H9 (cell line): ENCODE measurements at regions not wholly inside any gene's neighbourhood (a gene's known extent, or its start where the extent isn't known, plus 50 kb on each side); places are given as distances from the start of the nearest gene placed in this dataset.

Experiments
- DNase-seq: peaks from one replicate; pipeline ENCODE4 v3.0.0-alpha.2; 2017
- H2AFZ ChIP-seq: one replicate; pipeline ENCODE4 v1.6.1; 2013; ENCODE audit warnings: mild to moderate bottlenecking, low read length, control low read depth, moderate library complexity
- H2AK5ac ChIP-seq: 2 replicates; pipeline ENCODE4 v1.6.1; 2013; ENCODE audit warnings: low read length, control low read depth, mixed read lengths; ENCODE audit not compliant: insufficient read length
- H2BK120ac ChIP-seq: one replicate; pipeline ENCODE4 v1.6.1; 2013; ENCODE audit warnings: low read depth, mild to moderate bottlenecking, low read length, control low read depth, inconsistent platforms; ENCODE audit not compliant: poor library complexity, severe bottlenecking
- H2BK12ac ChIP-seq: 2 replicates; pipeline ENCODE4 v1.6.1; 2013; ENCODE audit warnings: low read length, control low read depth, mixed read lengths, low read depth; ENCODE audit not compliant: insufficient read length
- H2BK15ac ChIP-seq: 2 replicates; pipeline ENCODE4 v1.6.1; 2013; ENCODE audit warnings: low read depth, low read length, control low read depth
- H2BK20ac ChIP-seq: one replicate; pipeline ENCODE4 v1.6.1; 2013; ENCODE audit warnings: low read depth, mild to moderate bottlenecking, low read length, control low read depth, inconsistent platforms; ENCODE audit not compliant: poor library complexity, severe bottlenecking
- H2BK5ac ChIP-seq: 2 replicates; pipeline ENCODE4 v1.6.1; 2013; ENCODE audit warnings: low read length, control low read depth, mixed read lengths; ENCODE audit not compliant: insufficient read length
- H3K14ac ChIP-seq: 2 replicates; pipeline ENCODE4 v1.6.1; 2013; ENCODE audit warnings: low read length, control low read depth; ENCODE audit not compliant: insufficient read depth
- H3K18ac ChIP-seq: 2 replicates; pipeline ENCODE4 v1.6.1; 2013; ENCODE audit warnings: low read depth, mild to moderate bottlenecking, mixed read lengths, low read length, control low read depth; ENCODE audit not compliant: insufficient read length
- H3K23ac ChIP-seq: 2 replicates; pipeline ENCODE4 v1.6.1; 2013; ENCODE audit warnings: low read length, control low read depth, mixed read lengths, low read depth; ENCODE audit not compliant: insufficient read length
- H3K23me2 ChIP-seq: 2 replicates; pipeline ENCODE4 v1.6.1; 2013; ENCODE audit warnings: low read depth, mild to moderate bottlenecking, mixed read lengths, low read length, control low read depth; ENCODE audit not compliant: insufficient read length, poor library complexity, severe bottlenecking
- H3K27ac ChIP-seq: 2 replicates; pipeline ENCODE4 v1.5.1; 2013; ENCODE audit warnings: low read length, control low read depth, mixed read lengths, low read depth; ENCODE audit not compliant: insufficient read length
- H3K27me3 ChIP-seq: 2 replicates; pipeline ENCODE4 v1.6.1; 2013; ENCODE audit warnings: low read length, control low read depth, inconsistent platforms; ENCODE audit not compliant: insufficient read depth
- H3K4ac ChIP-seq: 2 replicates; pipeline ENCODE4 v1.6.1; 2013; ENCODE audit warnings: low read depth, mild to moderate bottlenecking, control low read depth, inconsistent platforms, low read length, moderate library complexity
- H3K4me1 ChIP-seq: 2 replicates; pipeline ENCODE4 v1.6.1; 2013; ENCODE audit warnings: low read length, control low read depth, inconsistent platforms; ENCODE audit not compliant: insufficient read depth
- H3K4me2 ChIP-seq: 2 replicates; pipeline ENCODE4 v1.6.1; 2013; ENCODE audit warnings: low read length, control low read depth, mixed read lengths; ENCODE audit not compliant: insufficient read length, insufficient read depth
- H3K56ac ChIP-seq: 2 replicates; pipeline ENCODE4 v1.6.1; 2013; ENCODE audit warnings: low read depth, mild to moderate bottlenecking, mixed read lengths, low read length, control low read depth; ENCODE audit not compliant: insufficient read length
- H3K79me1 ChIP-seq: 2 replicates; pipeline ENCODE4 v1.6.1; 2013; ENCODE audit warnings: low read depth, mild to moderate bottlenecking, moderate library complexity, low read length, control low read depth, inconsistent platforms; ENCODE audit not compliant: insufficient read depth, poor library complexity, severe bottlenecking
- H3K79me2 ChIP-seq: 2 replicates; pipeline ENCODE4 v1.6.1; 2013; ENCODE audit warnings: low read length, control low read depth, inconsistent platforms; ENCODE audit not compliant: insufficient read depth
- H3K9ac ChIP-seq: 2 replicates; pipeline ENCODE4 v1.6.1; 2013; ENCODE audit warnings: low read length, control low read depth, mixed read lengths; ENCODE audit not compliant: insufficient read length; ENCODE audit errors: extremely low read depth
- H3K9me3 ChIP-seq: one replicate; pipeline ENCODE4 v1.6.1; 2013; ENCODE audit warnings: low read depth, low read length, inconsistent platforms; ENCODE audit not compliant: control insufficient read depth
- H3T11ph ChIP-seq: one replicate; pipeline ENCODE4 v1.6.1; 2013; ENCODE audit warnings: mild to moderate bottlenecking, low read length, control low read depth, inconsistent platforms
- H4K20me1 ChIP-seq: one replicate; pipeline ENCODE4 v1.6.1; 2013; ENCODE audit not compliant: control insufficient read depth, insufficient read length, insufficient read depth
- H4K5ac ChIP-seq: 2 replicates; pipeline ENCODE4 v1.6.1; 2013; ENCODE audit warnings: low read depth, mild to moderate bottlenecking, mixed read lengths, low read length, control low read depth; ENCODE audit not compliant: insufficient read length
- H4K8ac ChIP-seq: replicated peaks from 2 replicates; pipeline ENCODE4 v1.6.1; 2013; ENCODE audit warnings: low read length, control low read depth, mixed read lengths, low read depth; ENCODE audit not compliant: insufficient read length
- H4K91ac ChIP-seq: 2 replicates; pipeline ENCODE4 v1.6.1; 2013; ENCODE audit warnings: low read depth, mild to moderate bottlenecking, moderate library complexity, mixed read lengths, low read length, control low read depth; ENCODE audit not compliant: insufficient read length
- H3K27ac Mint-ChIP-seq, 3 experiments: 2 replicates in 2 of 3; 3 replicates in 1 of 3; pipeline ENCODE4 v1.8.0; 2020 to 2021; ENCODE audit warnings: mixed read lengths in 3 of 3, mild to moderate bottlenecking in 1 of 3, moderate library complexity in 1 of 3
- H3K27me3 Mint-ChIP-seq: 2 replicates; pipeline ENCODE4 v1.8.0; 2021; ENCODE audit warnings: low read depth, mild to moderate bottlenecking, moderate library complexity, mixed read lengths
- H3K36me3 Mint-ChIP-seq, 3 experiments: 2 replicates in 2 of 3; 3 replicates in 1 of 3; pipeline ENCODE4 v1.8.0; 2020 to 2021; ENCODE audit warnings: low read depth in 3 of 3, mixed read lengths in 3 of 3; ENCODE audit not compliant: insufficient read depth in 1 of 3
- H3K4me1 Mint-ChIP-seq, 2 experiments: 2 replicates each; pipeline ENCODE4 v1.8.0; 2020; ENCODE audit warnings: mixed read lengths in 2 of 2
- H3K4me3 Mint-ChIP-seq, 2 experiments: 2 replicates in 1 of 2; 3 replicates in 1 of 2; pipeline ENCODE4 v1.8.0; 2020 to 2021; ENCODE audit warnings: mild to moderate bottlenecking in 2 of 2, mixed read lengths in 2 of 2, moderate library complexity in 1 of 2
- H3K9me3 Mint-ChIP-seq, 2 experiments: 2 replicates in 1 of 2; 3 replicates in 1 of 2; pipeline ENCODE4 v1.8.0; 2020; ENCODE audit warnings: mild to moderate bottlenecking in 2 of 2, mixed read lengths in 2 of 2, moderate library complexity in 1 of 2
- WGBS: extraction: QIAGEN DNeasy Blood & Tissue Kit; methylation state at CpG from one replicate; pipeline ENCODE4 v1.1.7; 2013; ENCODE audit warnings: missing lambda C conversion rate, low lambda C conversion rate, mixed read lengths; ENCODE audit not compliant: insufficient read length; ENCODE audit errors: extremely low coverage; 5-methylcytosine and 5-hydroxymethylcytosine counted together
- TF ChIP-seq, protein P1 (sequence below): fragments of 200-600 bp; sonication (generic); conservative IDR thresholded peaks from 3 replicates; pipeline ENCODE4 v1.8.0; 2021; ENCODE audit warnings: antibody characterized with exemption, mild to moderate bottlenecking

DNA sequence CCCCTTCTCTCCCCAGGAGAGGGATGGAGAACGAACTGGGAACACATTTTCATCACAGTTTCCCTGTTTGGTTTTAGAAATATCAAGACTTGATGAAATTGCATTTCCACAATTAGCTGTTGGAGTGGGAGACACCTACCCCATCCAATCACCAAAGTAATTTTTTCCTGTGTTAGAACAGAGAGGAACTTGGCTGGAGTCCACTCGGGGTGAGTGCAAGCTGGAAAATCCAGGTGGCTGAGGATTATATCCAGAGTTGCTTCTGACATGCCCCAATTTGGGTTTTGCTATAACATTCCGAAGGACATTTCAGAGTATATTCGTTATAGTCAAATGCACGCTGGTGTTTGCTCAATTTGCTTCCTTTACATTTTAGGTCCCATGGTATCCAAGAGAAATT, 231.8 kb downstream of the C16orf95 start:
- H3K4me1 ChIP-seq = no peaks in the 10 kb centered on the region
- H3K14ac ChIP-seq = no peak overlapping the region
- H3K23ac ChIP-seq = no peak overlapping the region
- H4K8ac ChIP-seq = no peak overlapping the region
- peaks cover 13% of the 10 kb centered on the region for H3K9me3 ChIP-seq
- no peak overlapping the region for H2BK15ac ChIP-seq
- WGBS = no CpG with 5 or more reads among the region's 5 CpGs
- H3T11ph ChIP-seq = no peak overlapping the region
- H2BK20ac ChIP-seq = no peak overlapping the region
- H4K20me1 ChIP-seq = no peaks in the 10 kb centered on the region
- H3K4ac ChIP-seq = no peak overlapping the region
- H4K91ac ChIP-seq = no peak overlapping the region
- no peak overlapping the region for H3K56ac ChIP-seq
- H3K27ac ChIP-seq = no peak overlapping the region
- no peaks in the 10 kb centered on the region for H3K79me1 ChIP-seq
- Mint-ChIP-seq H3K9me3 (peaks cover 34 to 37% of the 10 kb centered on the region in 2 experiments), H3K27ac (no peak overlapping the region), H3K4me1 (peaks cover 29 to 30% of the 10 kb centered on the region in 2 experiments), H3K27me3 (peaks cover 6% of the 10 kb centered on the region; the same call in 1 of the 2 replicates), H3K36me3 (peaks cover 6 to 32% (median 18%) of the 10 kb centered on the region in 3 experiments), H3K4me3 (no peak overlapping the region)
- no peak overlapping the region for H2BK5ac ChIP-seq
- no peak for DNase-seq
- no peak overlapping the region for H4K5ac ChIP-seq
- no peak overlapping the region for H3K18ac ChIP-seq
- H3K23me2 ChIP-seq = no peaks in the 10 kb centered on the region
- H2BK120ac ChIP-seq = no peak overlapping the region
- H2BK12ac ChIP-seq = no peak overlapping the region
- H3K27me3 ChIP-seq = no peaks in the 10 kb centered on the region
- H3K4me2 ChIP-seq = no peak overlapping the region
- TF ChIP-seq, protein P1, sequence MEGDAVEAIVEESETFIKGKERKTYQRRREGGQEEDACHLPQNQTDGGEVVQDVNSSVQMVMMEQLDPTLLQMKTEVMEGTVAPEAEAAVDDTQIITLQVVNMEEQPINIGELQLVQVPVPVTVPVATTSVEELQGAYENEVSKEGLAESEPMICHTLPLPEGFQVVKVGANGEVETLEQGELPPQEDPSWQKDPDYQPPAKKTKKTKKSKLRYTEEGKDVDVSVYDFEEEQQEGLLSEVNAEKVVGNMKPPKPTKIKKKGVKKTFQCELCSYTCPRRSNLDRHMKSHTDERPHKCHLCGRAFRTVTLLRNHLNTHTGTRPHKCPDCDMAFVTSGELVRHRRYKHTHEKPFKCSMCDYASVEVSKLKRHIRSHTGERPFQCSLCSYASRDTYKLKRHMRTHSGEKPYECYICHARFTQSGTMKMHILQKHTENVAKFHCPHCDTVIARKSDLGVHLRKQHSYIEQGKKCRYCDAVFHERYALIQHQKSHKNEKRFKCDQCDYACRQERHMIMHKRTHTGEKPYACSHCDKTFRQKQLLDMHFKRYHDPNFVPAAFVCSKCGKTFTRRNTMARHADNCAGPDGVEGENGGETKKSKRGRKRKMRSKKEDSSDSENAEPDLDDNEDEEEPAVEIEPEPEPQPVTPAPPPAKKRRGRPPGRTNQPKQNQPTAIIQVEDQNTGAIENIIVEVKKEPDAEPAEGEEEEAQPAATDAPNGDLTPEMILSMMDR = no peak
- no peaks in the 10 kb centered on the region for H3K79me2 ChIP-seq
- H2AFZ ChIP-seq = no peak overlapping the region
- H2AK5ac ChIP-seq = no peak overlapping the region
- no peak overlapping the region for H3K9ac ChIP-seq
